IMR-90 (cell line): ENCODE measurements at regions not wholly inside any gene's neighbourhood (a gene's known extent, or its start where the extent isn't known, plus 50 kb on each side); places are given as distances from the start of the nearest gene placed in this dataset.

ENCODE experiments used
- CHD1 ChIP-seq: IDR thresholded peaks from 2 replicates; pipeline ENCODE4 v1.6.1; 2012; ENCODE audit warnings: low read depth, low read length, improper control_type of control experiment
- MAFK ChIP-seq: IDR thresholded peaks from 2 replicates; pipeline ENCODE4 v1.6.1; 2012; ENCODE audit warnings: low read depth, low read length, improper control_type of control experiment
- TF ChIP-seq, protein P1 (sequence below): conservative IDR thresholded peaks from 2 replicates; pipeline ENCODE4 v1.5.1; 2012; ENCODE audit warnings: mild to moderate bottlenecking, low read depth, low read length, improper control_type of control experiment

DNA sequence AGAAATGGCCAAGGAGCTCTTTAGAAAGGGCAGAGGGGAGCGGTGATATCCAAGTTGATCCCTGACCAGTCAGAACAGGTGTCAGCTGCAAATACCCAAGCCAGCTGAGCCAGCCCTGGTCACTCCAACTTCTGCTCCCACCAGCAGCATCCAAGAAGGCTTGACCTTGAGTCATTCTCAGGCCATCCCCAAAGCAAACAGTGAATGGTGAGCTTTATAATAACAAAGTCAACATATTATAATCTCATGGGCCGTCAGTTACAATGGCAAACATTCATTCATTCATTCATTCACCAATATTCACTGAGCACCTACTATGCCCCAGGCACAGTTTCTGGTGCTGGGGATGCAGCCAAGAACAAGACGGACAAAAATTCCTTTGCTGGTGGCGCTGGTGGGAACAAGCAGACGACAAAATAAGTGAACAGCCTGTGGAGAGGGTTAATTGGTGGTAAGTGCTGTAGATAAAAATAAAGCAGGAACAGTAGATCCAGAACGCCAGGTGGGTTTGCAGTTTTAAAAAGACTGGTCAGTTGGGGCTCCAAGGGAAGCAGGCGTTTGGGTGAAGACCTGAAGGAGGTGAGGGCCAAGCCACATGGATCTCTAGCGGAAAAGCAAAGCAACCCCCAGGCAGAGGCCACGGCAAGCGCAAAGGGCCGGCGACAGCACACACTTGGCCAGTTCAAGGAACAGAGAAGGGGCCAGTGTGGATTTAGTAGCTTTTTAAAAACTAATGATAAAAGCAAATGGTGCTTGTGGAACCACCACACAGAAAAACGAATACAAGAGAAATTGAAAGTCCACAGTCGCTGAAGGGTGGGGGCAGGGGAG lies 131.8 kb upstream of the PTPN1 start:
- TF ChIP-seq, protein P1, sequence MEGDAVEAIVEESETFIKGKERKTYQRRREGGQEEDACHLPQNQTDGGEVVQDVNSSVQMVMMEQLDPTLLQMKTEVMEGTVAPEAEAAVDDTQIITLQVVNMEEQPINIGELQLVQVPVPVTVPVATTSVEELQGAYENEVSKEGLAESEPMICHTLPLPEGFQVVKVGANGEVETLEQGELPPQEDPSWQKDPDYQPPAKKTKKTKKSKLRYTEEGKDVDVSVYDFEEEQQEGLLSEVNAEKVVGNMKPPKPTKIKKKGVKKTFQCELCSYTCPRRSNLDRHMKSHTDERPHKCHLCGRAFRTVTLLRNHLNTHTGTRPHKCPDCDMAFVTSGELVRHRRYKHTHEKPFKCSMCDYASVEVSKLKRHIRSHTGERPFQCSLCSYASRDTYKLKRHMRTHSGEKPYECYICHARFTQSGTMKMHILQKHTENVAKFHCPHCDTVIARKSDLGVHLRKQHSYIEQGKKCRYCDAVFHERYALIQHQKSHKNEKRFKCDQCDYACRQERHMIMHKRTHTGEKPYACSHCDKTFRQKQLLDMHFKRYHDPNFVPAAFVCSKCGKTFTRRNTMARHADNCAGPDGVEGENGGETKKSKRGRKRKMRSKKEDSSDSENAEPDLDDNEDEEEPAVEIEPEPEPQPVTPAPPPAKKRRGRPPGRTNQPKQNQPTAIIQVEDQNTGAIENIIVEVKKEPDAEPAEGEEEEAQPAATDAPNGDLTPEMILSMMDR, result no peak
- no peak for TF ChIP-seq MAFK
- no peak for TF ChIP-seq CHD1
